ENCODE measurements at regions not wholly inside any gene's neighbourhood (a gene's known extent, or its start where the extent isn't known, plus 50 kb on each side); places are given as distances from the start of the nearest gene placed in this dataset.

DNA sequence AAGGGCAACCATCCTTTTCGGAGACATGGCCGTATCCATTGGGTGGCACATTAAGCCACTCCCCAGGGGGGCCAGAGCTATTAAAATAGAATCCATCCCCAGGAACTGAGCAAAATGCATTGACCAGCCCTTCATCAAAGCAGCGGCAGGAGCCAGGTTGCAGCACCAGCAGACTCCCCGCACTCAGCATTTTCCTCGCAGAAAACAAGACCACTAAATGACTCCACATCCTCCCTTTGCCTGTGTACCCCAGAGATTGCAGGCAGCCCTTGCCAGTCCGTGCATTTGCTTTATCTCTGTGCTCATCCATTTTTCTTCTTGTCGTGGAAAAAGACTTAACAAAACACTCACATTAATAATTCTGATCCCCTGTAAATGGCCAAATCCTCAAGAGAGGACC is 144.4 kb upstream of the LARGE1 start:
- TF ChIP-seq, protein P1, sequence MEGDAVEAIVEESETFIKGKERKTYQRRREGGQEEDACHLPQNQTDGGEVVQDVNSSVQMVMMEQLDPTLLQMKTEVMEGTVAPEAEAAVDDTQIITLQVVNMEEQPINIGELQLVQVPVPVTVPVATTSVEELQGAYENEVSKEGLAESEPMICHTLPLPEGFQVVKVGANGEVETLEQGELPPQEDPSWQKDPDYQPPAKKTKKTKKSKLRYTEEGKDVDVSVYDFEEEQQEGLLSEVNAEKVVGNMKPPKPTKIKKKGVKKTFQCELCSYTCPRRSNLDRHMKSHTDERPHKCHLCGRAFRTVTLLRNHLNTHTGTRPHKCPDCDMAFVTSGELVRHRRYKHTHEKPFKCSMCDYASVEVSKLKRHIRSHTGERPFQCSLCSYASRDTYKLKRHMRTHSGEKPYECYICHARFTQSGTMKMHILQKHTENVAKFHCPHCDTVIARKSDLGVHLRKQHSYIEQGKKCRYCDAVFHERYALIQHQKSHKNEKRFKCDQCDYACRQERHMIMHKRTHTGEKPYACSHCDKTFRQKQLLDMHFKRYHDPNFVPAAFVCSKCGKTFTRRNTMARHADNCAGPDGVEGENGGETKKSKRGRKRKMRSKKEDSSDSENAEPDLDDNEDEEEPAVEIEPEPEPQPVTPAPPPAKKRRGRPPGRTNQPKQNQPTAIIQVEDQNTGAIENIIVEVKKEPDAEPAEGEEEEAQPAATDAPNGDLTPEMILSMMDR (IDR thresholded peaks at IDR 0.05; ENCODE audit: insufficient read depth, low read length, poor library complexity, severe bottlenecking) = no peak
- no peak for TF ChIP-seq EZH2phosphoT487 (conservative IDR thresholded peaks at IDR 0.05; ENCODE audit: low read length)

Data from SU-DHL-6 (cell line).